WTC11 (cell line): ENCODE measurements at regions not wholly inside any gene's neighbourhood (a gene's known extent, or its start where the extent isn't known, plus 50 kb on each side); places are given as distances from the start of the nearest gene placed in this dataset.

ENCODE experiments used
- ATAC-seq: fragments of 200-7000 bp; cut with Tn5 transposase; 2 replicates; pipeline ENCODE4 v1.10.0; 2021; ENCODE audit warnings: mild to moderate bottlenecking, moderate library complexity
- CTCF ChIA-PET: fragments of 300-600 bp; sonication (Branson Sonifier 250); formaldehyde crosslinking; loops from one replicate; lab custom pipeline; 2021; ENCODE audit warnings: antibody characterized with exemption; lab: Charles Lee
- POLR2A ChIA-PET: fragments of 350-600 bp; sonication (Branson Sonifier 250); formaldehyde crosslinking; loops from one replicate; lab custom pipeline; 2021; ENCODE audit warnings: antibody characterized with exemption; lab: Charles Lee
- DNase-seq: peaks from one replicate; pipeline ENCODE4 v3.0.0; 2021; ENCODE audit warnings: low spot score
- H3K27ac Mint-ChIP-seq: 2 replicates; pipeline ENCODE4 v1.8.0; 2021; ENCODE audit warnings: mixed read lengths
- H3K27me3 Mint-ChIP-seq: 2 replicates; pipeline ENCODE4 v1.8.0; 2021; ENCODE audit warnings: low read depth, mild to moderate bottlenecking, moderate library complexity, mixed read lengths
- H3K36me3 Mint-ChIP-seq: 2 replicates; pipeline ENCODE4 v1.8.0; 2021; ENCODE audit warnings: mixed read lengths
- H3K4me1 Mint-ChIP-seq: 2 replicates; pipeline ENCODE4 v1.8.0; 2022; ENCODE audit warnings: mixed read lengths
- H3K4me3 Mint-ChIP-seq: 2 replicates; pipeline ENCODE4 v1.8.0; 2021; ENCODE audit warnings: mild to moderate bottlenecking, moderate library complexity, mixed read lengths
- H3K9me3 Mint-ChIP-seq: 2 replicates; pipeline ENCODE4 v1.8.0; 2021; ENCODE audit warnings: mixed read lengths
- ESRRA ChIP-seq: sonication (generic); formaldehyde crosslinking; IDR thresholded peaks from 2 replicates; pipeline ENCODE4 v1.8.1; 2022; ENCODE audit warnings: mild to moderate bottlenecking, missing genetic modification reagents, borderline replicate concordance
- KAT7 ChIP-seq: sonication (generic); formaldehyde crosslinking; IDR thresholded peaks from 2 replicates; pipeline ENCODE4 v1.8.1; 2023; ENCODE audit warnings: missing genetic modification reagents, mild to moderate bottlenecking, borderline replicate concordance
- NFE2L1 ChIP-seq: sonication (generic); formaldehyde crosslinking; IDR thresholded peaks from 2 replicates; pipeline ENCODE4 v1.8.1; 2023; ENCODE audit warnings: missing genetic modification reagents
- NR3C1 ChIP-seq: sonication (generic); formaldehyde crosslinking; conservative IDR thresholded peaks from 2 replicates; pipeline ENCODE4 v1.8.1; 2023; ENCODE audit warnings: low read depth, mild to moderate bottlenecking, missing genetic modification reagents
- SMAD3 ChIP-seq: sonication (generic); formaldehyde crosslinking; IDR thresholded peaks from 2 replicates; pipeline ENCODE4 v1.8.0; 2022; ENCODE audit warnings: missing genetic modification reagents, mild to moderate bottlenecking, borderline replicate concordance
- SMAD4 ChIP-seq: sonication (generic); formaldehyde crosslinking; IDR thresholded peaks from 2 replicates; pipeline ENCODE4 v1.8.0; 2022; ENCODE audit warnings: mild to moderate bottlenecking, missing genetic modification reagents
- SP1 ChIP-seq: sonication (generic); formaldehyde crosslinking; conservative IDR thresholded peaks from 2 replicates; pipeline ENCODE4 v1.8.1; 2022; ENCODE audit warnings: missing genetic modification reagents
- TF ChIP-seq, protein P1 (sequence below): fragments of 250-450 bp; sonication (Bioruptor Pico); conservative IDR thresholded peaks from 2 replicates; pipeline ENCODE4 v1.9.0; 2021; ENCODE audit warnings: mild to moderate bottlenecking
- TF ChIP-seq, protein P2 (sequence below): sonication (generic); formaldehyde crosslinking; IDR thresholded peaks from 2 replicates; pipeline ENCODE4 v1.8.0; 2023; ENCODE audit warnings: missing genetic modification reagents
- TF ChIP-seq, protein P3 (sequence below): sonication (generic); formaldehyde crosslinking; IDR thresholded peaks from 2 replicates; pipeline ENCODE4 v1.8.1; 2022; ENCODE audit warnings: low read depth, mild to moderate bottlenecking, moderate library complexity, missing genetic modification reagents, borderline replicate concordance
- TF ChIP-seq, protein P4 (sequence below): sonication (generic); formaldehyde crosslinking; IDR thresholded peaks from 2 replicates; pipeline ENCODE4 v1.8.0; 2022; ENCODE audit warnings: mild to moderate bottlenecking, missing genetic modification reagents
- TF ChIP-seq, protein P5 (sequence below): sonication (generic); formaldehyde crosslinking; IDR thresholded peaks from 2 replicates; pipeline ENCODE4 v1.8.1; 2023; ENCODE audit warnings: mild to moderate bottlenecking, missing genetic modification reagents, borderline replicate concordance
- TF ChIP-seq, protein P6 (sequence below): sonication (generic); formaldehyde crosslinking; IDR thresholded peaks from 2 replicates; pipeline ENCODE4 v1.8.0; 2022; ENCODE audit warnings: mild to moderate bottlenecking, missing genetic modification reagents
- TF ChIP-seq, protein P7 (sequence below): sonication (generic); formaldehyde crosslinking; IDR thresholded peaks from 2 replicates; pipeline ENCODE4 v1.8.0; 2023; ENCODE audit warnings: mild to moderate bottlenecking, missing genetic modification reagents
- TF ChIP-seq, protein P8 (sequence below): fragments of 250-450 bp; sonication (Bioruptor Pico); IDR thresholded peaks from 2 replicates; pipeline ENCODE4 v1.8.0; 2021; ENCODE audit warnings: mild to moderate bottlenecking

DNA sequence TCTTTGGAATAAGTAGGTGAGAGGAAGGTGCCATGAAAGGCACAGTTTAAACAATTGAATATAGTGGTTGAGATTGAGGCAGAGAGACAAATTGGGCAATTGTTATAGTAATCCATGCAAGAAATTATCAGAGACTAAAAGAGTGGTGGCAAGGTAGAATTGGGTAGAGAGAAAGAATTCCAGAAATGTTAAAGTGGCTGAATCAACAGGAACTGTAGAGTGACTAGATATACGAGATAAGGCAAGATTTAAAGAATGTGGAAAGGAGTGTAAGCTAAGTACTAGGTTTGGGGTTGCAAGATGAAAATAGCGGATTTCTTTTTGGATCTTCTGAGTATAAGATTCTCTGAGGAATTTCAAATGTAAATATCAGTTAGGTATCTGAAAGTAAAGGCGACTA, 285.2 kb downstream of the DMRTA1 start:
- H3K27me3 Mint-ChIP-seq: no peaks in the 10 kb centered on the region
- DNase-seq (no peak), ATAC-seq (no peak)
- peaks cover 12% of the 10 kb centered on the region; the same call in 1 of the 2 replicates for H3K9me3 Mint-ChIP-seq
- no peak overlapping the region for H3K4me3 Mint-ChIP-seq
- no peaks in the 10 kb centered on the region for H3K36me3 Mint-ChIP-seq
- TF ChIP-seq, protein P1, sequence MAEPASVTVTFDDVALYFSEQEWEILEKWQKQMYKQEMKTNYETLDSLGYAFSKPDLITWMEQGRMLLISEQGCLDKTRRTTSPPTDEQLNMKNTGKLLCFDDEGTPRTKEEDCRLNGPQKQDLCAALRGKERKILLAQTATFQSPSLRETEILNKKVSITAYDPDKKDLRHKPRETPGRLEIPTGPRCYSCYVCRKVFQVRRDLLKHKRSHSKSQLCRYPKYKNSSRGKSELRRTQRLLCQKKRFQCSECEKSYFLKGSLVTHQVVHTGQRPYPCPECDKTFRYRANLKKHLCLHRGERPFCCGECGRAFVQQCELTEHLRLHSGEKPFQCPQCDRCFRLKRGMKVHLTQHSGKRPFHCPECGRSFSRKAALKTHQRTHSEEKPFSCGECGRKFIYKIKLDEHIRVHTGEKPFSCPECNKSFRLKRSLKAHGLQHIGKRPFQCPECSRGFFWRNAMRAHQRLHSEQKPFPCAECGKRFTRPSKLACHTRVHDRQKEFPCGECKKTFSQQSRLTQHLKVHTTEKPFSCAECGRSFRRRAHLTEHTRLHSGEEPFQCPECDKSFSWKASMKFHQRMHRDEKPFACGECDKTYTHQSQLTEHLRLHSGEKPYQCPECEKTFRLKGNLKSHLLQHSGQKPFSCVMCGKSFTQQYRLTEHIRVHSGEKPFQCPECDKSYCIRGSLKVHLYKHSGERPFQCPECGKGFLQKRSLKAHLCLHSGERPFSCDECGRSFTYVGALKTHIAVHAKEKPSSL (CRISPR knock-in tag): no peak
- TF ChIP-seq SMAD4 (CRISPR knock-in tag): no peak
- no peak for TF ChIP-seq NR3C1
- TF ChIP-seq, protein P2, sequence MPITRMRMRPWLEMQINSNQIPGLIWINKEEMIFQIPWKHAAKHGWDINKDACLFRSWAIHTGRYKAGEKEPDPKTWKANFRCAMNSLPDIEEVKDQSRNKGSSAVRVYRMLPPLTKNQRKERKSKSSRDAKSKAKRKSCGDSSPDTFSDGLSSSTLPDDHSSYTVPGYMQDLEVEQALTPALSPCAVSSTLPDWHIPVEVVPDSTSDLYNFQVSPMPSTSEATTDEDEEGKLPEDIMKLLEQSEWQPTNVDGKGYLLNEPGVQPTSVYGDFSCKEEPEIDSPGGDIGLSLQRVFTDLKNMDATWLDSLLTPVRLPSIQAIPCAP (CRISPR knock-in tag): no peak
- TF ChIP-seq, protein P3, sequence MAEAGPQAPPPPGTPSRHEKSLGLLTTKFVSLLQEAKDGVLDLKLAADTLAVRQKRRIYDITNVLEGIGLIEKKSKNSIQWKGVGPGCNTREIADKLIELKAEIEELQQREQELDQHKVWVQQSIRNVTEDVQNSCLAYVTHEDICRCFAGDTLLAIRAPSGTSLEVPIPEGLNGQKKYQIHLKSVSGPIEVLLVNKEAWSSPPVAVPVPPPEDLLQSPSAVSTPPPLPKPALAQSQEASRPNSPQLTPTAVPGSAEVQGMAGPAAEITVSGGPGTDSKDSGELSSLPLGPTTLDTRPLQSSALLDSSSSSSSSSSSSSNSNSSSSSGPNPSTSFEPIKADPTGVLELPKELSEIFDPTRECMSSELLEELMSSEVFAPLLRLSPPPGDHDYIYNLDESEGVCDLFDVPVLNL (CRISPR knock-in tag): no peak
- CTCF ChIA-PET: no interaction called here
- H3K27ac Mint-ChIP-seq: no peak overlapping the region
- peaks cover 5% of the 10 kb centered on the region for H3K4me1 Mint-ChIP-seq
- POLR2A ChIA-PET: no interaction called here

DNA sequence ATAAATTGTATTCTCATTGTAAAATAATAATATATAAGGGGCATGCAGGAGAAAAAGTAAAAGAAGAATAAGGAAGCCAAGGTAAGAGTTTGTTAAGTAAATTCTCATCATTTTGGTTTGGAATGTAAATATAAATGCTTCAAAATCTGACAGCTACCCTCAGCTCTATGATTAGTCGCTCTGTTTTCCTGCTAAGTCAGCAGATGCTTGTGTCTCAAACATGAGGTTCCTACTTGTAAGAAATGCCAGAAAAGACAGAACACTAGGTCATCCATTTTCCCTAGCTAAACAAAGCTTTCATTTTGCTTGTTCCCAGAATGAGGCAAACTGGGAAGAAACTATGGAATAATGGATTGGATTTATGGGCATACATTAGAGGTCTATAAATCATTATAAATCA, 293.1 kb downstream of the DMRTA1 start:
- no peaks in the 10 kb centered on the region for H3K27me3 Mint-ChIP-seq
- no peaks in the 10 kb centered on the region for H3K9me3 Mint-ChIP-seq
- ChIA-PET POLR2A (no interaction called here), CTCF (no interaction called here)
- DNase-seq (no peak), ATAC-seq (no peak)
- no peaks in the 10 kb centered on the region for H3K36me3 Mint-ChIP-seq
- H3K4me1 Mint-ChIP-seq: no peaks in the 10 kb centered on the region
- no peak overlapping the region for H3K27ac Mint-ChIP-seq
- no peak overlapping the region for H3K4me3 Mint-ChIP-seq
- TF ChIP-seq KAT7 (CRISPR knock-in tag): no peak
- TF ChIP-seq, protein P4, sequence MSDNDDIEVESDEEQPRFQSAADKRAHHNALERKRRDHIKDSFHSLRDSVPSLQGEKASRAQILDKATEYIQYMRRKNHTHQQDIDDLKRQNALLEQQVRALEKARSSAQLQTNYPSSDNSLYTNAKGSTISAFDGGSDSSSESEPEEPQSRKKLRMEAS: no peak
- TF ChIP-seq, protein P5, sequence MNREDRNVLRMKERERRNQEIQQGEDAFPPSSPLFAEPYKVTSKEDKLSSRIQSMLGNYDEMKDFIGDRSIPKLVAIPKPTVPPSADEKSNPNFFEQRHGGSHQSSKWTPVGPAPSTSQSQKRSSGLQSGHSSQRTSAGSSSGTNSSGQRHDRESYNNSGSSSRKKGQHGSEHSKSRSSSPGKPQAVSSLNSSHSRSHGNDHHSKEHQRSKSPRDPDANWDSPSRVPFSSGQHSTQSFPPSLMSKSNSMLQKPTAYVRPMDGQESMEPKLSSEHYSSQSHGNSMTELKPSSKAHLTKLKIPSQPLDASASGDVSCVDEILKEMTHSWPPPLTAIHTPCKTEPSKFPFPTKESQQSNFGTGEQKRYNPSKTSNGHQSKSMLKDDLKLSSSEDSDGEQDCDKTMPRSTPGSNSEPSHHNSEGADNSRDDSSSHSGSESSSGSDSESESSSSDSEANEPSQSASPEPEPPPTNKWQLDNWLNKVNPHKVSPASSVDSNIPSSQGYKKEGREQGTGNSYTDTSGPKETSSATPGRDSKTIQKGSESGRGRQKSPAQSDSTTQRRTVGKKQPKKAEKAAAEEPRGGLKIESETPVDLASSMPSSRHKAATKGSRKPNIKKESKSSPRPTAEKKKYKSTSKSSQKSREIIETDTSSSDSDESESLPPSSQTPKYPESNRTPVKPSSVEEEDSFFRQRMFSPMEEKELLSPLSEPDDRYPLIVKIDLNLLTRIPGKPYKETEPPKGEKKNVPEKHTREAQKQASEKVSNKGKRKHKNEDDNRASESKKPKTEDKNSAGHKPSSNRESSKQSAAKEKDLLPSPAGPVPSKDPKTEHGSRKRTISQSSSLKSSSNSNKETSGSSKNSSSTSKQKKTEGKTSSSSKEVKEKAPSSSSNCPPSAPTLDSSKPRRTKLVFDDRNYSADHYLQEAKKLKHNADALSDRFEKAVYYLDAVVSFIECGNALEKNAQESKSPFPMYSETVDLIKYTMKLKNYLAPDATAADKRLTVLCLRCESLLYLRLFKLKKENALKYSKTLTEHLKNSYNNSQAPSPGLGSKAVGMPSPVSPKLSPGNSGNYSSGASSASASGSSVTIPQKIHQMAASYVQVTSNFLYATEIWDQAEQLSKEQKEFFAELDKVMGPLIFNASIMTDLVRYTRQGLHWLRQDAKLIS (CRISPR knock-in tag): no peak
- TF ChIP-seq, protein P6, sequence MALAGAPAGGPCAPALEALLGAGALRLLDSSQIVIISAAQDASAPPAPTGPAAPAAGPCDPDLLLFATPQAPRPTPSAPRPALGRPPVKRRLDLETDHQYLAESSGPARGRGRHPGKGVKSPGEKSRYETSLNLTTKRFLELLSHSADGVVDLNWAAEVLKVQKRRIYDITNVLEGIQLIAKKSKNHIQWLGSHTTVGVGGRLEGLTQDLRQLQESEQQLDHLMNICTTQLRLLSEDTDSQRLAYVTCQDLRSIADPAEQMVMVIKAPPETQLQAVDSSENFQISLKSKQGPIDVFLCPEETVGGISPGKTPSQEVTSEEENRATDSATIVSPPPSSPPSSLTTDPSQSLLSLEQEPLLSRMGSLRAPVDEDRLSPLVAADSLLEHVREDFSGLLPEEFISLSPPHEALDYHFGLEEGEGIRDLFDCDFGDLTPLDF: no peak
- TF ChIP-seq SP1: no peak
- TF ChIP-seq SMAD3 (CRISPR knock-in tag): no peak
- TF ChIP-seq NFE2L1 (CRISPR knock-in tag): no peak
- TF ChIP-seq, protein P2 (CRISPR knock-in tag): no peak
- TF ChIP-seq ESRRA (CRISPR knock-in tag): no peak
- TF ChIP-seq, protein P7, sequence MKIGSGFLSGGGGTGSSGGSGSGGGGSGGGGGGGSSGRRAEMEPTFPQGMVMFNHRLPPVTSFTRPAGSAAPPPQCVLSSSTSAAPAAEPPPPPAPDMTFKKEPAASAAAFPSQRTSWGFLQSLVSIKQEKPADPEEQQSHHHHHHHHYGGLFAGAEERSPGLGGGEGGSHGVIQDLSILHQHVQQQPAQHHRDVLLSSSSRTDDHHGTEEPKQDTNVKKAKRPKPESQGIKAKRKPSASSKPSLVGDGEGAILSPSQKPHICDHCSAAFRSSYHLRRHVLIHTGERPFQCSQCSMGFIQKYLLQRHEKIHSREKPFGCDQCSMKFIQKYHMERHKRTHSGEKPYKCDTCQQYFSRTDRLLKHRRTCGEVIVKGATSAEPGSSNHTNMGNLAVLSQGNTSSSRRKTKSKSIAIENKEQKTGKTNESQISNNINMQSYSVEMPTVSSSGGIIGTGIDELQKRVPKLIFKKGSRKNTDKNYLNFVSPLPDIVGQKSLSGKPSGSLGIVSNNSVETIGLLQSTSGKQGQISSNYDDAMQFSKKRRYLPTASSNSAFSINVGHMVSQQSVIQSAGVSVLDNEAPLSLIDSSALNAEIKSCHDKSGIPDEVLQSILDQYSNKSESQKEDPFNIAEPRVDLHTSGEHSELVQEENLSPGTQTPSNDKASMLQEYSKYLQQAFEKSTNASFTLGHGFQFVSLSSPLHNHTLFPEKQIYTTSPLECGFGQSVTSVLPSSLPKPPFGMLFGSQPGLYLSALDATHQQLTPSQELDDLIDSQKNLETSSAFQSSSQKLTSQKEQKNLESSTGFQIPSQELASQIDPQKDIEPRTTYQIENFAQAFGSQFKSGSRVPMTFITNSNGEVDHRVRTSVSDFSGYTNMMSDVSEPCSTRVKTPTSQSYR (CRISPR knock-in tag): no peak
- TF ChIP-seq, protein P8, sequence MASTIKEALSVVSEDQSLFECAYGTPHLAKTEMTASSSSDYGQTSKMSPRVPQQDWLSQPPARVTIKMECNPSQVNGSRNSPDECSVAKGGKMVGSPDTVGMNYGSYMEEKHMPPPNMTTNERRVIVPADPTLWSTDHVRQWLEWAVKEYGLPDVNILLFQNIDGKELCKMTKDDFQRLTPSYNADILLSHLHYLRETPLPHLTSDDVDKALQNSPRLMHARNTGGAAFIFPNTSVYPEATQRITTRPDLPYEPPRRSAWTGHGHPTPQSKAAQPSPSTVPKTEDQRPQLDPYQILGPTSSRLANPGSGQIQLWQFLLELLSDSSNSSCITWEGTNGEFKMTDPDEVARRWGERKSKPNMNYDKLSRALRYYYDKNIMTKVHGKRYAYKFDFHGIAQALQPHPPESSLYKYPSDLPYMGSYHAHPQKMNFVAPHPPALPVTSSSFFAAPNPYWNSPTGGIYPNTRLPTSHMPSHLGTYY: no peak
